HEK293 (cell line): ENCODE measurements at regions not wholly inside any gene's neighbourhood (a gene's known extent, or its start where the extent isn't known, plus 50 kb on each side); places are given as distances from the start of the nearest gene placed in this dataset.

Experiments
- ATF2 ChIP-seq: fragments of 450-650 bp; formaldehyde crosslinking; IDR thresholded peaks from 2 replicates; pipeline ENCODE4 v1.5.1; 2016; ENCODE audit warnings: missing biosample characterization, missing genetic modification characterization, low read depth
- CTCF ChIP-seq: fragments of 450-650 bp; formaldehyde crosslinking; IDR thresholded peaks from 2 replicates; pipeline ENCODE4 v1.5.1; 2016; ENCODE audit warnings: missing biosample characterization, missing genetic modification characterization
- PBX3 ChIP-seq: sonication (generic); formaldehyde crosslinking; IDR thresholded peaks from 2 replicates; pipeline ENCODE4 v1.8.1; 2022; ENCODE audit warnings: mild to moderate bottlenecking, moderate library complexity, missing genetic modification reagents
- PRDM1 ChIP-seq: fragments of 450-650 bp; formaldehyde crosslinking; IDR thresholded peaks from 2 replicates; pipeline ENCODE4; 2016; ENCODE audit warnings: missing biosample characterization, missing genetic modification characterization
- TCF7L2 ChIP-seq: IDR thresholded peaks from 2 replicates; pipeline ENCODE4 v1.6.1; 2011; ENCODE audit warnings: low read depth, mild to moderate bottlenecking, inconsistent platforms, low read length, moderate library complexity, borderline replicate concordance
- ZBTB17 ChIP-seq: fragments of 450-650 bp; formaldehyde crosslinking; IDR thresholded peaks from 2 replicates; pipeline ENCODE4 v1.5.1; 2016; ENCODE audit warnings: missing biosample characterization, missing genetic modification characterization
- ZBTB49 ChIP-seq: fragments of 450-650 bp; formaldehyde crosslinking; IDR thresholded peaks from 2 replicates; pipeline ENCODE4 v1.5.1; 2016; ENCODE audit warnings: missing biosample characterization, missing genetic modification characterization, low read depth
- ZNF449 ChIP-seq: fragments of 450-650 bp; formaldehyde crosslinking; IDR thresholded peaks from 2 replicates; pipeline ENCODE4 v1.5.1; 2017; ENCODE audit warnings: missing biosample characterization, mild to moderate bottlenecking, missing genetic modification characterization, moderate library complexity
- ZNF621 ChIP-seq: fragments of 450-650 bp; formaldehyde crosslinking; IDR thresholded peaks from 2 replicates; pipeline ENCODE4 v1.5.1; 2017; ENCODE audit warnings: missing biosample characterization, missing genetic modification characterization
- ZNF692 ChIP-seq: fragments of 450-650 bp; formaldehyde crosslinking; IDR thresholded peaks from 2 replicates; pipeline ENCODE4 v1.5.1; 2016; ENCODE audit warnings: missing biosample characterization, missing genetic modification characterization

- TF ChIP-seq ATF2 (tag by site-specific recombination) = no peak
- peak; percentile 60; the same call in 1 of the 2 replicates for TF ChIP-seq TCF7L2
- no peak for TF ChIP-seq ZNF621
- no peak for TF ChIP-seq ZNF692 (tag by site-specific recombination)
- no peak for TF ChIP-seq CTCF (tag by site-specific recombination)
- no peak for TF ChIP-seq ZBTB49 (tag by site-specific recombination)
- no peak for TF ChIP-seq PBX3
- TF ChIP-seq ZNF449 = no peak
- TF ChIP-seq PRDM1 (tag by site-specific recombination) = no peak
- no peak for TF ChIP-seq ZBTB17
Observed at GRCh38 chr1:81583878-81584277, 216.9 kb upstream of the ADGRL2 start.
